ENCODE measurements at regions not wholly inside any gene's neighbourhood (a gene's known extent, or its start where the extent isn't known, plus 50 kb on each side); places are given as distances from the start of the nearest gene placed in this dataset.
"Not testable (repeated sequence)": the region's sequence is repeated elsewhere in the genome, so short reads cannot be mapped to it uniquely, and the experiment has no call there.

DNA sequence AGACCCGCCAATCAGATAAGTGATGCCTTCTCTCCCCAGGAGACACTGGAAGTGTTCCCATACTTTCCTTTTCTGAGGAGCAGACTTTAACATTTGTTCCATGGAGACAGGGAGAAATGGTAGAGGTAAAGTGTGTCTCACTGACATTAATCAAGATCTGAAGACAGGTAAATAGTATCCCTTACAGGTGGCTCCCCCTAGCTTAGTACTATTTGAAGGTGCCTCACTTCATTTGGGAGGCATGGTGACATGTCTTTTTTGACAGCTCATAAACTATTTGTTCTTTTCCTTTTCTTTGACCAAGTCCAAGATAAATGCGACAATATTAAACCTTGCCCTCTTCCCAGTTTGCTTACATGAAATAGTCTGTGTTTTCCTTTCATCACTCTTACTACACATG, 485.6 kb upstream of the IL12A start:
- H3K4me3 ChIP-seq = no peak overlapping the region
- ATAC-seq = peak; percentile 32; the same call in 2 of the 3 replicates
- no peak overlapping the region for H3K27ac ChIP-seq (ENCODE audit: low read depth)
- no peaks in the 10 kb centered on the region for H3K4me1 ChIP-seq (ENCODE audit: insufficient read depth)
- DNase-seq (ENCODE audit: low spot score) = no peak
- H3K9me2 ChIP-seq (ENCODE audit: insufficient read depth) = no peaks in the 10 kb centered on the region
- H3K27me3 ChIP-seq (ENCODE audit: insufficient read depth) = no peaks in the 10 kb centered on the region
- peak; percentile 36 to 54 for TF ChIP-seq CTCF (conservative IDR thresholded peaks at IDR 0.05; ENCODE audit: low read depth in 2 of 2)
- TF ChIP-seq, protein P1, sequence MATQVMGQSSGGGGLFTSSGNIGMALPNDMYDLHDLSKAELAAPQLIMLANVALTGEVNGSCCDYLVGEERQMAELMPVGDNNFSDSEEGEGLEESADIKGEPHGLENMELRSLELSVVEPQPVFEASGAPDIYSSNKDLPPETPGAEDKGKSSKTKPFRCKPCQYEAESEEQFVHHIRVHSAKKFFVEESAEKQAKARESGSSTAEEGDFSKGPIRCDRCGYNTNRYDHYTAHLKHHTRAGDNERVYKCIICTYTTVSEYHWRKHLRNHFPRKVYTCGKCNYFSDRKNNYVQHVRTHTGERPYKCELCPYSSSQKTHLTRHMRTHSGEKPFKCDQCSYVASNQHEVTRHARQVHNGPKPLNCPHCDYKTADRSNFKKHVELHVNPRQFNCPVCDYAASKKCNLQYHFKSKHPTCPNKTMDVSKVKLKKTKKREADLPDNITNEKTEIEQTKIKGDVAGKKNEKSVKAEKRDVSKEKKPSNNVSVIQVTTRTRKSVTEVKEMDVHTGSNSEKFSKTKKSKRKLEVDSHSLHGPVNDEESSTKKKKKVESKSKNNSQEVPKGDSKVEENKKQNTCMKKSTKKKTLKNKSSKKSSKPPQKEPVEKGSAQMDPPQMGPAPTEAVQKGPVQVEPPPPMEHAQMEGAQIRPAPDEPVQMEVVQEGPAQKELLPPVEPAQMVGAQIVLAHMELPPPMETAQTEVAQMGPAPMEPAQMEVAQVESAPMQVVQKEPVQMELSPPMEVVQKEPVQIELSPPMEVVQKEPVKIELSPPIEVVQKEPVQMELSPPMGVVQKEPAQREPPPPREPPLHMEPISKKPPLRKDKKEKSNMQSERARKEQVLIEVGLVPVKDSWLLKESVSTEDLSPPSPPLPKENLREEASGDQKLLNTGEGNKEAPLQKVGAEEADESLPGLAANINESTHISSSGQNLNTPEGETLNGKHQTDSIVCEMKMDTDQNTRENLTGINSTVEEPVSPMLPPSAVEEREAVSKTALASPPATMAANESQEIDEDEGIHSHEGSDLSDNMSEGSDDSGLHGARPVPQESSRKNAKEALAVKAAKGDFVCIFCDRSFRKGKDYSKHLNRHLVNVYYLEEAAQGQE (IDR thresholded peaks at IDR 0.05; ENCODE audit: unreplicated experiment) = no peak
- no peak for TF ChIP-seq CREB1 (CRISPR knock-in tag; IDR thresholded peaks at IDR 0.05; ENCODE audit: low read depth)
- no peak for TF ChIP-seq STAT1 (IDR thresholded peaks at IDR 0.05; ENCODE audit: unreplicated experiment)
- H3K27ac Mint-ChIP-seq = no peak overlapping the region
- peaks cover 7% of the 10 kb centered on the region for H3K27me3 Mint-ChIP-seq (ENCODE audit: insufficient read depth, low read depth, poor library complexity)
- no peaks in the 10 kb centered on the region for H4K20me1 ChIP-seq (replicated peaks; ENCODE audit: insufficient read depth)
- no peaks in the 10 kb centered on the region for H3K4me1 Mint-ChIP-seq
- no peaks in the 10 kb centered on the region for H3F3A ChIP-seq (replicated peaks; ENCODE audit: low read depth)
- no peaks in the 10 kb centered on the region; the same call in 2 of the 3 replicates for H3K9me3 Mint-ChIP-seq
- H3K4me2 ChIP-seq = no peak overlapping the region
- no peaks in the 10 kb centered on the region for H3K79me2 ChIP-seq (replicated peaks; ENCODE audit: insufficient read depth)
- H3K4me3 Mint-ChIP-seq = no peak overlapping the region
- no peak overlapping the region for H2AFZ ChIP-seq
- no peaks in the 10 kb centered on the region for H3K36me3 Mint-ChIP-seq (ENCODE audit: low read depth)
- no peaks in the 10 kb centered on the region for H3K36me3 ChIP-seq (ENCODE audit: insufficient read depth)

GRCh38 chr3:159510988-159511387, 477.6 kb upstream of the IL12A start:
- not testable (repeated sequence) for H3K4me3 Mint-ChIP-seq; H3K27me3 ChIP-seq (ENCODE audit: insufficient read depth); H3K27me3 Mint-ChIP-seq (ENCODE audit: insufficient read depth, low read depth, poor library complexity); DNase-seq (ENCODE audit: low spot score); H3K9me2 ChIP-seq (ENCODE audit: insufficient read depth); H3K27ac ChIP-seq (ENCODE audit: low read depth); H3K9me3 Mint-ChIP-seq; H3K36me3 Mint-ChIP-seq (ENCODE audit: low read depth); H3K4me3 ChIP-seq; H3K4me1 Mint-ChIP-seq; H4K20me1 ChIP-seq (replicated peaks; ENCODE audit: insufficient read depth); H3F3A ChIP-seq (replicated peaks; ENCODE audit: low read depth); ATAC-seq; H3K79me2 ChIP-seq (replicated peaks; ENCODE audit: insufficient read depth); H2AFZ ChIP-seq; H3K36me3 ChIP-seq (ENCODE audit: insufficient read depth); H3K4me2 ChIP-seq; H3K4me1 ChIP-seq (ENCODE audit: insufficient read depth); H3K27ac Mint-ChIP-seq

DNA sequence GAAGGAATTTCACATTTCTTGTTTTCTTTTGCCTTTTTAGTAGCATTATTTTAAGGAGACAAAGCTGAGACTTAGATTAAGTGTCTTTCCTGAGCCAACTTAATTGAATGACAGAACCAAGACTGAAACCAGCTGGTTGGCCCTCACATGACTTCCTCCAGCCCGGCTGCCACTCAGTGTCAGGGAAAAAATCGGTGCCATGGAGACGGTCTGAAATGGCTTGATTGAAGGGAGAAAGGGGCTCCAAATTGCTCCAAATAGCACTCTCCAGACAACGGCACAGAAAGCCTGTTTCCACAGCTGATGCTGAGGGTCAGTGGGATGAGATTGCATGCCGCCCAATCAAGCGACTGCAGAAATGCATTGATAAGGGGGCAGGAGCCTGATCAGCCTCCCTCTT, 475.2 kb upstream of the IL12A start:
- H3K27ac Mint-ChIP-seq = no peak overlapping the region
- H3K9me2 ChIP-seq (ENCODE audit: insufficient read depth) = no peaks in the 10 kb centered on the region
- no peak for ATAC-seq
- TF ChIP-seq EZH2 (IDR thresholded peaks at IDR 0.05; ENCODE audit: low read depth, unreplicated experiment) (no peak), CTCF (conservative IDR thresholded peaks at IDR 0.05; ENCODE audit: low read depth in 2 of 2) (no peak), EZH2phosphoT487 (IDR thresholded peaks at IDR 0.05; ENCODE audit: unreplicated experiment) (no peak), STAT1 (IDR thresholded peaks at IDR 0.05; ENCODE audit: unreplicated experiment) (no peak), JUNB (IDR thresholded peaks at IDR 0.05; ENCODE audit: unreplicated experiment) (no peak), ZNF114 (CRISPR knock-in tag; IDR thresholded peaks at IDR 0.05) (no peak)

More for the DNA sequence above, 475.2 kb upstream of the IL12A start:
- Mint-ChIP-seq H3K27me3 (ENCODE audit: insufficient read depth, low read depth, poor library complexity) (no peaks in the 10 kb centered on the region), H3K36me3 (ENCODE audit: low read depth) (no peaks in the 10 kb centered on the region), H3K4me1 (no peaks in the 10 kb centered on the region), H3K4me3 (no peak overlapping the region), H3K9me3 (peaks cover 4% of the 10 kb centered on the region; the same call in 1 of the 3 replicates)
- Histone ChIP-seq H3K4me2 (no peak overlapping the region), H3K36me3 (ENCODE audit: insufficient read depth) (no peaks in the 10 kb centered on the region), H3F3A (replicated peaks; ENCODE audit: low read depth) (no peaks in the 10 kb centered on the region), H4K20me1 (replicated peaks; ENCODE audit: insufficient read depth) (no peaks in the 10 kb centered on the region; the same call in 1 of the 2 replicates), H3K79me2 (replicated peaks; ENCODE audit: insufficient read depth) (no peaks in the 10 kb centered on the region), H3K4me3 (no peak overlapping the region), H3K27ac (ENCODE audit: low read depth) (no peak overlapping the region), H3K4me1 (ENCODE audit: insufficient read depth) (no peaks in the 10 kb centered on the region), H3K27me3 (ENCODE audit: insufficient read depth) (no peaks in the 10 kb centered on the region), H2AFZ (no peak overlapping the region)
- DNase-seq (ENCODE audit: low spot score) = no peak
